H9 (cell line): ENCODE measurements at regions not wholly inside any gene's neighbourhood (a gene's known extent, or its start where the extent isn't known, plus 50 kb on each side); places are given as distances from the start of the nearest gene placed in this dataset.
"Not testable (repeated sequence)": the region's sequence is repeated elsewhere in the genome, so short reads cannot be mapped to it uniquely, and the experiment has no call there.

Experiments
- DNase-seq: peaks from one replicate; pipeline ENCODE4 v3.0.0-alpha.2; 2017
- H2AFZ ChIP-seq: one replicate; pipeline ENCODE4 v1.6.1; 2013; ENCODE audit warnings: mild to moderate bottlenecking, low read length, control low read depth, moderate library complexity
- H2AK5ac ChIP-seq: 2 replicates; pipeline ENCODE4 v1.6.1; 2013; ENCODE audit warnings: low read length, control low read depth, mixed read lengths; ENCODE audit not compliant: insufficient read length
- H2BK120ac ChIP-seq: one replicate; pipeline ENCODE4 v1.6.1; 2013; ENCODE audit warnings: low read depth, mild to moderate bottlenecking, low read length, control low read depth, inconsistent platforms; ENCODE audit not compliant: poor library complexity, severe bottlenecking
- H2BK12ac ChIP-seq: 2 replicates; pipeline ENCODE4 v1.6.1; 2013; ENCODE audit warnings: low read length, control low read depth, mixed read lengths, low read depth; ENCODE audit not compliant: insufficient read length
- H2BK15ac ChIP-seq: 2 replicates; pipeline ENCODE4 v1.6.1; 2013; ENCODE audit warnings: low read depth, low read length, control low read depth
- H2BK20ac ChIP-seq: one replicate; pipeline ENCODE4 v1.6.1; 2013; ENCODE audit warnings: low read depth, mild to moderate bottlenecking, low read length, control low read depth, inconsistent platforms; ENCODE audit not compliant: poor library complexity, severe bottlenecking
- H2BK5ac ChIP-seq: 2 replicates; pipeline ENCODE4 v1.6.1; 2013; ENCODE audit warnings: low read length, control low read depth, mixed read lengths; ENCODE audit not compliant: insufficient read length
- H3K14ac ChIP-seq: 2 replicates; pipeline ENCODE4 v1.6.1; 2013; ENCODE audit warnings: low read length, control low read depth; ENCODE audit not compliant: insufficient read depth
- H3K18ac ChIP-seq: 2 replicates; pipeline ENCODE4 v1.6.1; 2013; ENCODE audit warnings: low read depth, mild to moderate bottlenecking, mixed read lengths, low read length, control low read depth; ENCODE audit not compliant: insufficient read length
- H3K23ac ChIP-seq: 2 replicates; pipeline ENCODE4 v1.6.1; 2013; ENCODE audit warnings: low read length, control low read depth, mixed read lengths, low read depth; ENCODE audit not compliant: insufficient read length
- H3K23me2 ChIP-seq: 2 replicates; pipeline ENCODE4 v1.6.1; 2013; ENCODE audit warnings: low read depth, mild to moderate bottlenecking, mixed read lengths, low read length, control low read depth; ENCODE audit not compliant: insufficient read length, poor library complexity, severe bottlenecking
- H3K27ac ChIP-seq: 2 replicates; pipeline ENCODE4 v1.5.1; 2013; ENCODE audit warnings: low read length, control low read depth, mixed read lengths, low read depth; ENCODE audit not compliant: insufficient read length
- H3K27me3 ChIP-seq: 2 replicates; pipeline ENCODE4 v1.6.1; 2013; ENCODE audit warnings: low read length, control low read depth, inconsistent platforms; ENCODE audit not compliant: insufficient read depth
- H3K4ac ChIP-seq: 2 replicates; pipeline ENCODE4 v1.6.1; 2013; ENCODE audit warnings: low read depth, mild to moderate bottlenecking, control low read depth, inconsistent platforms, low read length, moderate library complexity
- H3K4me1 ChIP-seq: 2 replicates; pipeline ENCODE4 v1.6.1; 2013; ENCODE audit warnings: low read length, control low read depth, inconsistent platforms; ENCODE audit not compliant: insufficient read depth
- H3K4me2 ChIP-seq: 2 replicates; pipeline ENCODE4 v1.6.1; 2013; ENCODE audit warnings: low read length, control low read depth, mixed read lengths; ENCODE audit not compliant: insufficient read length, insufficient read depth
- H3K56ac ChIP-seq: 2 replicates; pipeline ENCODE4 v1.6.1; 2013; ENCODE audit warnings: low read depth, mild to moderate bottlenecking, mixed read lengths, low read length, control low read depth; ENCODE audit not compliant: insufficient read length
- H3K79me1 ChIP-seq: 2 replicates; pipeline ENCODE4 v1.6.1; 2013; ENCODE audit warnings: low read depth, mild to moderate bottlenecking, moderate library complexity, low read length, control low read depth, inconsistent platforms; ENCODE audit not compliant: insufficient read depth, poor library complexity, severe bottlenecking
- H3K79me2 ChIP-seq: 2 replicates; pipeline ENCODE4 v1.6.1; 2013; ENCODE audit warnings: low read length, control low read depth, inconsistent platforms; ENCODE audit not compliant: insufficient read depth
- H3K9ac ChIP-seq: 2 replicates; pipeline ENCODE4 v1.6.1; 2013; ENCODE audit warnings: low read length, control low read depth, mixed read lengths; ENCODE audit not compliant: insufficient read length; ENCODE audit errors: extremely low read depth
- H3K9me3 ChIP-seq: one replicate; pipeline ENCODE4 v1.6.1; 2013; ENCODE audit warnings: low read depth, low read length, inconsistent platforms; ENCODE audit not compliant: control insufficient read depth
- H3T11ph ChIP-seq: one replicate; pipeline ENCODE4 v1.6.1; 2013; ENCODE audit warnings: mild to moderate bottlenecking, low read length, control low read depth, inconsistent platforms
- H4K20me1 ChIP-seq: one replicate; pipeline ENCODE4 v1.6.1; 2013; ENCODE audit not compliant: control insufficient read depth, insufficient read length, insufficient read depth
- H4K5ac ChIP-seq: 2 replicates; pipeline ENCODE4 v1.6.1; 2013; ENCODE audit warnings: low read depth, mild to moderate bottlenecking, mixed read lengths, low read length, control low read depth; ENCODE audit not compliant: insufficient read length
- H4K8ac ChIP-seq: replicated peaks from 2 replicates; pipeline ENCODE4 v1.6.1; 2013; ENCODE audit warnings: low read length, control low read depth, mixed read lengths, low read depth; ENCODE audit not compliant: insufficient read length
- H4K91ac ChIP-seq: 2 replicates; pipeline ENCODE4 v1.6.1; 2013; ENCODE audit warnings: low read depth, mild to moderate bottlenecking, moderate library complexity, mixed read lengths, low read length, control low read depth; ENCODE audit not compliant: insufficient read length
- H3K27ac Mint-ChIP-seq, 3 experiments: 2 replicates in 2 of 3; 3 replicates in 1 of 3; pipeline ENCODE4 v1.8.0; 2020 to 2021; ENCODE audit warnings: mixed read lengths in 3 of 3, mild to moderate bottlenecking in 1 of 3, moderate library complexity in 1 of 3
- H3K27me3 Mint-ChIP-seq: 2 replicates; pipeline ENCODE4 v1.8.0; 2021; ENCODE audit warnings: low read depth, mild to moderate bottlenecking, moderate library complexity, mixed read lengths
- H3K36me3 Mint-ChIP-seq, 3 experiments: 2 replicates in 2 of 3; 3 replicates in 1 of 3; pipeline ENCODE4 v1.8.0; 2020 to 2021; ENCODE audit warnings: low read depth in 3 of 3, mixed read lengths in 3 of 3; ENCODE audit not compliant: insufficient read depth in 1 of 3
- H3K4me1 Mint-ChIP-seq, 2 experiments: 2 replicates each; pipeline ENCODE4 v1.8.0; 2020; ENCODE audit warnings: mixed read lengths in 2 of 2
- H3K4me3 Mint-ChIP-seq, 2 experiments: 2 replicates in 1 of 2; 3 replicates in 1 of 2; pipeline ENCODE4 v1.8.0; 2020 to 2021; ENCODE audit warnings: mild to moderate bottlenecking in 2 of 2, mixed read lengths in 2 of 2, moderate library complexity in 1 of 2
- H3K9me3 Mint-ChIP-seq, 2 experiments: 2 replicates in 1 of 2; 3 replicates in 1 of 2; pipeline ENCODE4 v1.8.0; 2020; ENCODE audit warnings: mild to moderate bottlenecking in 2 of 2, mixed read lengths in 2 of 2, moderate library complexity in 1 of 2
- CTCF ChIP-seq: fragments of 200-600 bp; sonication (generic); conservative IDR thresholded peaks from 3 replicates; pipeline ENCODE4 v1.8.0; 2021; ENCODE audit warnings: antibody characterized with exemption, mild to moderate bottlenecking
- WGBS: extraction: QIAGEN DNeasy Blood & Tissue Kit; methylation state at CpG from one replicate; pipeline ENCODE4 v1.1.7; 2013; ENCODE audit warnings: missing lambda C conversion rate, low lambda C conversion rate, mixed read lengths; ENCODE audit not compliant: insufficient read length; ENCODE audit errors: extremely low coverage; 5-methylcytosine and 5-hydroxymethylcytosine counted together

DNA sequence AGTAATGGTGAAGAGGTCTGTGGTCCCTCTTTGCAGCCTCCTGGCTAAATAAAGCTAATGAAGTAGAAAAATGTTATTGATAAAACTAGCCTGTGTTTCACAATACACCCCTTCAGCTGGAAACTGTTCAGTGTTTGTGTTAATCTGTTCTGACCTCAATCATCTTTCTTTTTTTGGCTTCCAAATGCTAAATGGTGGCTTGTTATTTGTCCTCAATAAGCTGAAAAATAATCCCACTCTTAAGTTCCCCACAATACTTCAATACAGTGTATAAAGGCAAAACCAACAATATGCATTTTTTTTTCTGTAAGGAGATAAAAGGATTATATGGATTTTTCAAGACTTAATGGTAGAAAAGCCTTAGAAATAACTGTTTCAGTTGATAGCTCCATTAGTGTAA lies 560.5 kb downstream of the TUSC1 start:
- no peaks in the 10 kb centered on the region for H3K79me2 ChIP-seq
- H3T11ph ChIP-seq: no peak overlapping the region
- no peak overlapping the region for H3K18ac ChIP-seq
- H3K36me3 Mint-ChIP-seq: no peaks in the 10 kb centered on the region; a peak in 2 of 7 replicates
- no peak overlapping the region for H2AFZ ChIP-seq
- no peaks in the 10 kb centered on the region for H3K4me1 Mint-ChIP-seq
- no peak overlapping the region for H3K14ac ChIP-seq
- H3K4me1 ChIP-seq: no peaks in the 10 kb centered on the region
- no peaks in the 10 kb centered on the region for H3K23me2 ChIP-seq
- H3K27ac ChIP-seq: no peak overlapping the region
- DNase-seq: no peak
- no peak overlapping the region for H2AK5ac ChIP-seq
- no peak overlapping the region for H4K91ac ChIP-seq
- no peak for TF ChIP-seq CTCF
- no peak overlapping the region for H3K9ac ChIP-seq
- H3K23ac ChIP-seq: no peak overlapping the region
- no peak overlapping the region for H3K4ac ChIP-seq
- no peak overlapping the region for H2BK20ac ChIP-seq
- no peak overlapping the region for H3K4me3 Mint-ChIP-seq
- H3K27me3 ChIP-seq: no peaks in the 10 kb centered on the region
- no peaks in the 10 kb centered on the region for H3K9me3 ChIP-seq
- H4K20me1 ChIP-seq: no peaks in the 10 kb centered on the region
- H4K8ac ChIP-seq: no peak overlapping the region
- H2BK12ac ChIP-seq: no peak overlapping the region
- H3K9me3 Mint-ChIP-seq: peaks cover 0 to 3% of the 10 kb centered on the region in 2 experiments; a peak in 1 of 5 replicates
- no peak overlapping the region for H3K4me2 ChIP-seq
- H2BK15ac ChIP-seq: no peak overlapping the region
- H3K27me3 Mint-ChIP-seq: no peaks in the 10 kb centered on the region
- H3K56ac ChIP-seq: no peak overlapping the region
- H2BK120ac ChIP-seq: no peak overlapping the region
- no peak overlapping the region for H3K27ac Mint-ChIP-seq
- H4K5ac ChIP-seq: no peak overlapping the region
- no peaks in the 10 kb centered on the region for H3K79me1 ChIP-seq
- no peak overlapping the region for H2BK5ac ChIP-seq

- DNase-seq, H3K27ac ChIP-seq, H3K27me3 Mint-ChIP-seq, H3K27ac Mint-ChIP-seq, H3K56ac ChIP-seq, H3K14ac ChIP-seq, H2AK5ac ChIP-seq, H3K23me2 ChIP-seq, H3K23ac ChIP-seq, H3K18ac ChIP-seq, H2BK12ac ChIP-seq, H3K4me2 ChIP-seq, H2BK120ac ChIP-seq, H3K4me3 Mint-ChIP-seq, H3K4ac ChIP-seq, H4K8ac ChIP-seq, H3K4me1 Mint-ChIP-seq, H2BK15ac ChIP-seq, H3K79me1 ChIP-seq, H4K91ac ChIP-seq, H3K79me2 ChIP-seq, H4K20me1 ChIP-seq, H2AFZ ChIP-seq, H3K27me3 ChIP-seq, H3K9ac ChIP-seq, H3K4me1 ChIP-seq, H3T11ph ChIP-seq, H4K5ac ChIP-seq, H2BK5ac ChIP-seq, H3K9me3 ChIP-seq, H2BK20ac ChIP-seq: not testable (repeated sequence)
- no CpG with 5 or more reads among the region's 8 CpGs for WGBS
- peaks cover 6 to 21% (median 19%) of the 10 kb centered on the region in 3 experiments for H3K36me3 Mint-ChIP-seq
- peaks cover 30 to 31% of the 10 kb centered on the region in 2 experiments for H3K9me3 Mint-ChIP-seq
Measured at GRCh38 chr9:25102204-25102603, 556.5 kb upstream of the IZUMO3 start.
